Neural cell (in vitro differentiated cells): ENCODE measurements at regions not wholly inside any gene's neighbourhood (a gene's known extent, or its start where the extent isn't known, plus 50 kb on each side); places are given as distances from the start of the nearest gene placed in this dataset.
"Not testable (repeated sequence)": the region's sequence is repeated elsewhere in the genome, so short reads cannot be mapped to it uniquely, and the experiment has no call there.

Source experiments
- H2AFZ ChIP-seq: fragments of 200-600, 300-800 bp; sonication (generic), shearing (Covaris generic); 2 replicates; pipeline ENCODE4 v1.6.0; 2014; ENCODE audit warnings: low read depth, mild to moderate bottlenecking, antibody characterized with exemption, low read length, moderate library complexity
- H3F3A ChIP-seq: fragments of 200-600 bp; shearing (Covaris generic); 2 replicates; pipeline ENCODE4 v1.6.1; 2016; ENCODE audit warnings: mild to moderate bottlenecking, moderate library complexity, mixed read lengths, antibody characterized with exemption, low read length; ENCODE audit not compliant: insufficient read depth, poor library complexity, severe bottlenecking
- H3K27ac ChIP-seq: fragments of 200-600, 300-800 bp; sonication (generic), shearing (Covaris generic); 2 replicates; pipeline ENCODE4 v1.5.1; 2014; ENCODE audit warnings: mild to moderate bottlenecking, low read length, moderate library complexity
- H3K27me3 ChIP-seq: fragments of 300-800, 200-600 bp; sonication (generic), shearing (Covaris generic); 2 replicates; pipeline ENCODE4 v1.6.0; 2014; ENCODE audit warnings: mild to moderate bottlenecking, low read depth, low read length, moderate library complexity; ENCODE audit not compliant: insufficient read depth
- H3K36me3 ChIP-seq: fragments of 300-800, 200-600 bp; sonication (generic), shearing (Covaris generic); 2 replicates; pipeline ENCODE4 v1.5.1; 2014; ENCODE audit warnings: mild to moderate bottlenecking, antibody characterized with exemption, low read length, moderate library complexity; ENCODE audit not compliant: insufficient read depth
- H3K4me2 ChIP-seq: fragments of 300-800, 200-600 bp; sonication (generic), shearing (Covaris generic); 2 replicates; pipeline ENCODE4 v1.6.0; 2014; ENCODE audit warnings: mild to moderate bottlenecking, low read length
- H3K4me3 ChIP-seq: fragments of 300-800, 200-600 bp; sonication (generic), shearing (Covaris generic); 2 replicates; pipeline ENCODE4 v1.5.1; 2014; ENCODE audit warnings: mild to moderate bottlenecking, low read length, moderate library complexity
- H3K79me2 ChIP-seq: fragments of 200-600 bp; shearing (Covaris generic); replicated peaks from 2 replicates; pipeline ENCODE4 v1.6.0; 2014; ENCODE audit warnings: mild to moderate bottlenecking, low read length, moderate library complexity; ENCODE audit not compliant: insufficient read depth
- H3K9ac ChIP-seq: fragments of 300-800, 200-600 bp; sonication (generic), shearing (Covaris generic); 2 replicates; pipeline ENCODE4 v1.6.1; 2016; ENCODE audit warnings: mild to moderate bottlenecking, low read length, mixed read lengths
- H3K9me2 ChIP-seq: fragments of 200-600 bp; shearing (Covaris generic); 2 replicates; pipeline ENCODE4 v1.6.1; 2016; ENCODE audit warnings: mild to moderate bottlenecking, low read length, mixed read lengths; ENCODE audit not compliant: insufficient read depth
- H3K9me3 ChIP-seq: fragments of 200-600, 300-800 bp; sonication (generic), shearing (Covaris generic); 2 replicates; pipeline ENCODE4 v1.6.1; 2016; ENCODE audit warnings: mild to moderate bottlenecking, mixed run types, low read length, moderate library complexity, mixed read lengths
- H4K20me1 ChIP-seq: fragments of 200-600 bp; shearing (Covaris generic); 2 replicates; pipeline ENCODE4 v1.6.1; 2016; ENCODE audit warnings: mild to moderate bottlenecking, mixed run types; ENCODE audit not compliant: insufficient read depth
- CTCF ChIP-seq: fragments of 450-650 bp; IDR thresholded peaks from 2 replicates; pipeline ENCODE4 v1.5.1; 2014; ENCODE audit warnings: antibody characterized with exemption, mild to moderate bottlenecking, moderate library complexity; ENCODE audit not compliant: poor library complexity, severe bottlenecking
- EP300 ChIP-seq: fragments of 450-650 bp; conservative IDR thresholded peaks from 2 replicates; pipeline ENCODE4 v1.6.1; 2014; ENCODE audit warnings: antibody characterized with exemption, mild to moderate bottlenecking, moderate library complexity; ENCODE audit not compliant: poor library complexity, severe bottlenecking
- EZH2 ChIP-seq: fragments of 200-600, 300-800 bp; shearing (Covaris generic), sonication (generic); IDR thresholded peaks from 2 replicates; pipeline ENCODE4 v1.6.1; 2014; ENCODE audit warnings: antibody characterized with exemption, low read length, borderline replicate concordance, mild to moderate bottlenecking; ENCODE audit not compliant: insufficient read depth, poor library complexity, severe bottlenecking
- MXI1 ChIP-seq: fragments of 450-650 bp; conservative IDR thresholded peaks from 2 replicates; pipeline ENCODE4 v1.6.1; 2014; ENCODE audit warnings: antibody characterized with exemption, mild to moderate bottlenecking; ENCODE audit not compliant: poor library complexity, severe bottlenecking
- POLR2AphosphoS5 ChIP-seq: IDR thresholded peaks from 2 replicates; pipeline ENCODE4 v1.6.1; 2012
- REST ChIP-seq: IDR thresholded peaks from 2 replicates; pipeline ENCODE4 v1.6.1; 2012; ENCODE audit warnings: borderline replicate concordance
- SMC3 ChIP-seq: fragments of 450-650 bp; conservative IDR thresholded peaks from 2 replicates; pipeline ENCODE4 v1.6.1; 2014; ENCODE audit warnings: antibody characterized with exemption, mild to moderate bottlenecking, moderate library complexity; ENCODE audit not compliant: poor library complexity
- TAF1 ChIP-seq: IDR thresholded peaks from 2 replicates; pipeline ENCODE4 v1.6.1; 2012; ENCODE audit warnings: low read depth

- Histone ChIP-seq H3K9ac (no peak overlapping the region), H3K9me3 (no peaks in the 10 kb centered on the region), H3K9me2 (no peaks in the 10 kb centered on the region), H3F3A (no peaks in the 10 kb centered on the region), H3K27ac (no peak overlapping the region), H3K4me2 (no peak overlapping the region), H3K36me3 (no peaks in the 10 kb centered on the region), H2AFZ (no peak overlapping the region), H3K4me3 (no peak overlapping the region), H3K79me2 (no peaks in the 10 kb centered on the region), H3K27me3 (no peaks in the 10 kb centered on the region), H4K20me1 (no peaks in the 10 kb centered on the region)
- TF ChIP-seq TAF1 (no peak), SMC3 (no peak), MXI1 (no peak), POLR2AphosphoS5 (no peak), EZH2 (no peak), CTCF (no peak), REST (no peak), EP300 (no peak)
Observed at GRCh38 chr5:82436291-82436690, 158.1 kb upstream of the RPS23 start.

- H3K4me3 ChIP-seq, H3F3A ChIP-seq, H3K27ac ChIP-seq, H3K36me3 ChIP-seq, H4K20me1 ChIP-seq, H3K9ac ChIP-seq, H3K4me2 ChIP-seq, H2AFZ ChIP-seq, H3K79me2 ChIP-seq, H3K9me3 ChIP-seq, H3K9me2 ChIP-seq, H3K27me3 ChIP-seq: not testable (repeated sequence)
Observed at GRCh38 chr5:82434696-82435660, 156.8 kb upstream of the RPS23 start.
